GM19397 (cell line): ENCODE measurements at regions not wholly inside any gene's neighbourhood (a gene's known extent, or its start where the extent isn't known, plus 50 kb on each side); places are given as distances from the start of the nearest gene placed in this dataset.

Experiments used
- ATAC-seq: cut with Tn5 transposase; IDR thresholded peaks from one replicate; pipeline ENCODE4 v1.9.1; 2021; ENCODE audit warnings: mild to moderate bottlenecking, moderate library complexity; ENCODE audit not compliant: unreplicated experiment

- no peak for ATAC-seq
These were observed 308.0 kb downstream of the CMPK2 start for GRCh38 chr2:6557737-6558136.

GRCh38 chr2:6562771-6563170, 302.9 kb downstream of the CMPK2 start:
- ATAC-seq = no peak

GRCh38 chr2:6564326-6564725, 301.4 kb downstream of the CMPK2 start:
- no peak for ATAC-seq

- no peak for ATAC-seq
These were observed 291.6 kb downstream of the CMPK2 start for GRCh38 chr2:6574121-6574520.

- no peak for ATAC-seq
These were observed 289.4 kb downstream of the CMPK2 start for GRCh38 chr2:6576302-6576701.

GRCh38 chr2:6577960-6578359, 287.7 kb downstream of the CMPK2 start:
- ATAC-seq = no peak

GRCh38 chr2:6578416-6578815, 287.3 kb downstream of the CMPK2 start:
- ATAC-seq = no peak

- no peak for ATAC-seq
These were observed 286.4 kb downstream of the CMPK2 start for GRCh38 chr2:6579281-6579680.

GRCh38 chr2:6580982-6581381, 284.7 kb downstream of the CMPK2 start:
- no peak for ATAC-seq

- no peak for ATAC-seq
These were observed 276.6 kb downstream of the CMPK2 start for GRCh38 chr2:6589150-6589549.

- ATAC-seq = no peak
These were observed 275.3 kb downstream of the CMPK2 start for GRCh38 chr2:6590442-6590841.

- ATAC-seq = no peak
These were observed 263.2 kb downstream of the CMPK2 start for GRCh38 chr2:6602471-6602870.

- no peak for ATAC-seq
These were observed 259.7 kb downstream of the CMPK2 start for GRCh38 chr2:6605836-6606505.

- ATAC-seq = no peak
These were observed 247.9 kb downstream of the CMPK2 start for GRCh38 chr2:6617794-6618193.

GRCh38 chr2:6618201-6618600, 247.5 kb downstream of the CMPK2 start:
- ATAC-seq = no peak

GRCh38 chr2:6623746-6624145, 242.0 kb downstream of the CMPK2 start:
- ATAC-seq = no peak

GRCh38 chr2:6626401-6627012, 239.2 kb downstream of the CMPK2 start:
- no peak for ATAC-seq

GRCh38 chr2:6627316-6627715, 238.4 kb downstream of the CMPK2 start:
- ATAC-seq = no peak

- no peak for ATAC-seq
These were observed 235.5 kb downstream of the CMPK2 start for GRCh38 chr2:6630209-6630608.

GRCh38 chr2:6635296-6635695, 230.4 kb downstream of the CMPK2 start:
- ATAC-seq = no peak

GRCh38 chr2:6637330-6637729, 228.4 kb downstream of the CMPK2 start:
- no peak for ATAC-seq

- ATAC-seq = no peak
These were observed 225.6 kb downstream of the CMPK2 start for GRCh38 chr2:6639929-6640620.
